WERI-Rb-1 (cell line): ENCODE measurements at regions not wholly inside any gene's neighbourhood (a gene's known extent, or its start where the extent isn't known, plus 50 kb on each side); places are given as distances from the start of the nearest gene placed in this dataset.
A peak's percentile ranks its signal among the peaks of the same experiment; 100 is the strongest.

Experiments used
- DNase-seq: peaks from one replicate; pipeline ENCODE4 v3.0.0-alpha.2; 2020
- H3K27ac ChIP-seq: fragments of 250-450 bp; sonication (Bioruptor Pico); 2 replicates; pipeline ENCODE4 v1.5.1; 2020; ENCODE audit warnings: mild to moderate bottlenecking, moderate library complexity
- H3K27me3 ChIP-seq: fragments of 250-450 bp; sonication (Bioruptor Pico); 2 replicates; pipeline ENCODE4 v1.5.1; 2021; ENCODE audit warnings: mild to moderate bottlenecking, low read depth, moderate library complexity; ENCODE audit not compliant: insufficient read depth, severe bottlenecking
- H3K36me3 ChIP-seq: fragments of 250-450 bp; sonication (Bioruptor Pico); 2 replicates; pipeline ENCODE4 v1.5.1; 2020; ENCODE audit warnings: mild to moderate bottlenecking, moderate library complexity
- H3K4me3 ChIP-seq: 2 replicates; pipeline ENCODE4 v1.5.1; 2011; ENCODE audit warnings: low read depth, mild to moderate bottlenecking, control low read depth, low read length
- H3K9me3 ChIP-seq: fragments of 250-450 bp; sonication (Bioruptor Pico); 2 replicates; pipeline ENCODE4 v1.5.1; 2021; ENCODE audit warnings: mild to moderate bottlenecking, moderate library complexity; ENCODE audit not compliant: severe bottlenecking
- TF ChIP-seq, protein P1 (sequence below): IDR thresholded peaks from 2 replicates; pipeline ENCODE4 v1.5.1; 2011; ENCODE audit warnings: low read depth, mild to moderate bottlenecking, control low read depth, inconsistent platforms, low read length

DNA sequence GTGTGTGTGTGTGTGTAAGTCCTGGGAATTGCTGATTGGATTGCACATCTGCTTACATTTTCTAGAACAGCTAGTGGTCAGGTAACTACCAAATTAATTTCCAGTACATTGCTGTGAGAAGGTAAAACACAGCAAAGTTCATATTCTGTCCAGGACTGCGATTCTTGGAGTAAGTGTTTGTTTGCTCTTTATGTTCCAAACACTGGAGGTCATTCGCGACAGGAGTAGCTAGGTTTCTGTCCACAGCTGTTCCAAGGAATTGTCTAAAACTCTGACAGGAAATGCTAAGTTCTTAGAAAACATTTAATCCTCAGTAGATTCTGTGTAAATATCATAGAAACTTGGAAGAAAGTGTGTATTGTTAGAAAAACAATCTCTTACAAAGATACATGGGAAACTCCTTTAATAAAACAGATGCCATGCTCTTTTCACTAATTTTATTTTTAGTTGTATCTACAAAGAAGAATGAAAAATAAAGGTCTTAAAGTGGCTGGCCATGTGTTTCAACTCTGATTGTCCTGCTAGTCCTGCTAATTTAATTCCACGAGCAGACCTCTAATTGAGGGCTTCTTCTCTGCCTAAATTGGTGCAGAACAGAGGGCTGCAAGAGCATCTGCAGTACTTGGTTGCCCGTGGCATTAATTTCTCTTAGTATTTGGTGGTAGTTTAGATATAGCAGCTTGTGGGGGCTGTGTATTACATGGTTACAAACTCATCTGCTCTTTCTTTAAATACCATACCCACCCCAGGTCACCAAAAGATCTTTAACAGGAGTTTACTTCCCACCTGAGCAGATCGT is 464.5 kb downstream of the RASEF start:
- Histone ChIP-seq H3K27ac (no peak overlapping the region), H3K9me3 (no peaks in the 10 kb centered on the region), H3K36me3 (no peaks in the 10 kb centered on the region), H3K4me3 (no peak overlapping the region), H3K27me3 (no peaks in the 10 kb centered on the region)
- no peak for DNase-seq
- TF ChIP-seq, protein P1, sequence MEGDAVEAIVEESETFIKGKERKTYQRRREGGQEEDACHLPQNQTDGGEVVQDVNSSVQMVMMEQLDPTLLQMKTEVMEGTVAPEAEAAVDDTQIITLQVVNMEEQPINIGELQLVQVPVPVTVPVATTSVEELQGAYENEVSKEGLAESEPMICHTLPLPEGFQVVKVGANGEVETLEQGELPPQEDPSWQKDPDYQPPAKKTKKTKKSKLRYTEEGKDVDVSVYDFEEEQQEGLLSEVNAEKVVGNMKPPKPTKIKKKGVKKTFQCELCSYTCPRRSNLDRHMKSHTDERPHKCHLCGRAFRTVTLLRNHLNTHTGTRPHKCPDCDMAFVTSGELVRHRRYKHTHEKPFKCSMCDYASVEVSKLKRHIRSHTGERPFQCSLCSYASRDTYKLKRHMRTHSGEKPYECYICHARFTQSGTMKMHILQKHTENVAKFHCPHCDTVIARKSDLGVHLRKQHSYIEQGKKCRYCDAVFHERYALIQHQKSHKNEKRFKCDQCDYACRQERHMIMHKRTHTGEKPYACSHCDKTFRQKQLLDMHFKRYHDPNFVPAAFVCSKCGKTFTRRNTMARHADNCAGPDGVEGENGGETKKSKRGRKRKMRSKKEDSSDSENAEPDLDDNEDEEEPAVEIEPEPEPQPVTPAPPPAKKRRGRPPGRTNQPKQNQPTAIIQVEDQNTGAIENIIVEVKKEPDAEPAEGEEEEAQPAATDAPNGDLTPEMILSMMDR, result no peak

DNA sequence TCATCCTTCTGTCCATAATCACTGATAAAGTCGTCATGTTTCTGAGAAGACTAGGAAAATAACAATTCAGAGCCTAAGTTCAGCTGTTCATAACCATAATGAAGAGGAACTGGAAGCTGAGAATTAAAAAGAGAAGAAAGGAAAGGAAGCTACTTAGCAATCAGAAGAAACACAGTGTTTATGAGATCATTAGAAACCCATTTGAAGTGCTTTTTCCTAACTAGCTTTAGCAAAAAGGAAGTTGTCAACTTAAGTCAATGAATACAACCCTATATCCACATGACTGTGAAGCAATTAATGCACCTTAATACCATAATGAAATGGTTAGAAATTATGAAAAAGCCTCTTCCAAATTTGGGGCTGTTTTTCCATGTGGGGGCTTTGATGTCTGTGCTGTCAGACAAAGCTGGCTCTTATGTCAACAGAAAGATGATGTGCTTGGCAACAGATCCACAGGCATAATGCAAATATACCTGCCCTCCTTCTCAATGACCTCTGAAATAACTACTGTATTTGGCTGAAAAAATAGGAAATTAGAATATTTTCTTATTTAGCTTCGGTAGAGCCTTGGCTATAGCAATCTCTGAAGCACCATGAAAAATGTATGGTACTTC is 463.5 kb downstream of the RASEF start:
- no peaks in the 10 kb centered on the region for H3K9me3 ChIP-seq
- no peak for DNase-seq
- no peak overlapping the region for H3K4me3 ChIP-seq
- H3K36me3 ChIP-seq, result no peaks in the 10 kb centered on the region
- TF ChIP-seq, protein P1, result no peak
- H3K27me3 ChIP-seq, result no peaks in the 10 kb centered on the region
- H3K27ac ChIP-seq, result no peak overlapping the region

DNA sequence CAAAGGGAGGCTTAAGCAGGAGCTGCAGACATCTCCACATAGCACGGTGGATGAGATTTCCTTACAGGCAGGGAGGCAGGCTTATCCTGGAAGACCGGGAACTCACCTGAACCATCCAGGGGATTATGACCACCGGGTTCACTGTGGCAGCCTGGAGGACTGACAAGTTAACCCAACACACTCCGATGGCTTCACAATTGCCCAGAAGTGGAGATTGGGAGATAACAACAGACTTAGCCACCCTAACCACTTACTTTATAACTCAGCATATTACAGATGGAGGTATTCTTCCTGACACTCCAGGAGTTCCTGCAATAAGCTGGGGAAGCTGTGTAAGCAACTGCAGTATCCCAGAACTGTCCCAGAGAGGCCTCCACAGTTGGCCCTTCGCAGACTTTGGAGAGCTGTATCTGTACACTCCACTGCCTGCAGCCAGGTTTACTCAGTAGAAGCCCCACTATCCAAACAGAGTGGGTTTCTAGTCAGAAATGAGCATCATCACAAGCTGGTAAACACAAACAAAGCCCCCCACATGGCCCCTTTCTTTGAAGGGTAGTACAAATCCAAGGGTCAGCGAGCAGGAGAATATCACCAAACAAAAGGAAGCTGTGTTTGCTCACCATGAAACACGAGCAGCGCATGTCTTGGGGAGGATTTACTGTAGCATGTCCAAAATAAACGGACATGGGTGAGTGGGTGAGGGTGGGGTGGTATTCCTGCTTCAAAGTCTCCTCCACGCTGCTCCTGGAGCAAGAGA is 462.2 kb downstream of the RASEF start:
- H3K36me3 ChIP-seq, result no peaks in the 10 kb centered on the region
- DNase-seq, result peak; percentile 80
- no peaks in the 10 kb centered on the region for H3K27me3 ChIP-seq

DNA sequence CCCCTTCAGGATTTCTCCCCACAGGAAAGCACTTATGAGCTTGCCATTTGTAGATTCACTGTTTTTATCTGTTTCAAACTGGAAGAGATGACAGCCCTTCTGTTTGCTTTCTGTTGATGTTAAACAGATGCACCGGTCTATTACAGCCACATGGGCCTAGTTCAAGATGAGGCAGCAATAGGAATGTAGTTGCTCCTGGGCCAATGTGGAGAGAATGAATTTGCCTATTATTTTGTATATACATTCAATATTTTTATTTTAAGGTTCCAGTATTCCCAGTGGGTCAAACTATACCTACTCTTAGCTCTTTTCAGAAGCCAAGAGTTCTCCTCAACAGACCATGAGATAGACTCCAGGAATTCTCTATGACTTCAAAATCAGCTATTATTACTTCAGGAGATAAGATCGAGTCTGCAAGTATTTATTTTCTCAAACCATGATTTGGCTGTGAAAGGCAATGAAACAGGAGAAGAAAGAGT is 461.6 kb downstream of the RASEF start:
- H3K27ac ChIP-seq, result no peak overlapping the region
- no peak for DNase-seq
- H3K36me3 ChIP-seq, result no peaks in the 10 kb centered on the region
- no peak overlapping the region for H3K4me3 ChIP-seq
- TF ChIP-seq, protein P1, result no peak
- H3K9me3 ChIP-seq, result no peaks in the 10 kb centered on the region
- H3K27me3 ChIP-seq, result no peaks in the 10 kb centered on the region

More for the DNA sequence above, 462.2 kb downstream of the RASEF start:
- H3K9me3 ChIP-seq, result no peaks in the 10 kb centered on the region
- TF ChIP-seq, protein P1, result no peak
- H3K4me3 ChIP-seq, result no peak overlapping the region
- H3K27ac ChIP-seq, result no peak overlapping the region

DNA sequence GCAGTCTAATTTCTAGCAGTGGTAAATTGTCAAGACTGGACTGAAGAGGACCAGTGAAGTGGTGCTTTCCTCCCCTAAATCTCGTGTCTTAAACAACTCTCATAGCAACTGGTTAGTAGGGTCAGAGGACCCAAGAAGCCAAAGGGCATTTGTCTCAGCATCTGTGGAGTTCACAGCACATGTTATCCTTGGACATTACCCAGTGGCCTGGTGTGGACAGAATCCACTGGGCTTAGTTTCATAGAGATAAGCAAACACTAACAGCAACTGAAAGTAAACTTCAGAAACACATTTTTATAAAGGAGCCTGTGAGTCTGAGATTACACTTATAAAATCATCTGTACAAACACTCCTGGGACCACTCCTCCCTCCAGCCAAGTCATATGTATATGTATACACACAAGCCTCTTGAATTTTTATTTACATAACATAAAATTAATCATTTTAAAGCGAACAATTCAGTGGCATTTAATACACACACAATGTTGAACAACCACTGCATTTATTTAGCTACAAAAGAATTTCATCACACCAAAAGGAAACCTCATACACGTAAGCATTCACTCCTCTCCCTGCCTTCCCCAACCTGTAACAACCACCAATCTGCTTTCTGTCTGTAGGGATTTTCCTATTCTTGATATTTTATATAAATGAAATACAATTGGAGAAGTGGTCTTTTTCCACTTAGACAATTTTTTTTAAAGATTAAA is 457.8 kb downstream of the RASEF start:
- Histone ChIP-seq H3K36me3 (no peaks in the 10 kb centered on the region), H3K4me3 (no peak overlapping the region), H3K27ac (no peak overlapping the region), H3K27me3 (no peaks in the 10 kb centered on the region), H3K9me3 (no peaks in the 10 kb centered on the region)
- no peak for DNase-seq
- TF ChIP-seq, protein P1, result no peak
